ENCODE measurements at regions not wholly inside any gene's neighbourhood (a gene's known extent, or its start where the extent isn't known, plus 50 kb on each side); places are given as distances from the start of the nearest gene placed in this dataset.

GRCh38 chr15:59828263-59828662 lies 139.1 kb upstream of the BNIP2 start:
- DNase-seq = no peak
- intact Hi-C loops (cut with DNase I; ENCODE audit: low total_unique reads) = no loop called here
- WGBS, 5 donors = 59 to 64% (median 62%) methylated on average over 4 of the region's 4 CpGs
- H3K9me3 ChIP-seq = no peaks in the 10 kb centered on the region
- H3K4me3 ChIP-seq = no peak overlapping the region
- no peaks in the 10 kb centered on the region for H3K36me3 ChIP-seq
- H3K27me3 ChIP-seq = no peaks in the 10 kb centered on the region
- no peak overlapping the region for H3K27ac ChIP-seq
- TF ChIP-seq POLR2A (IDR thresholded peaks at IDR 0.05) (no peak), CTCF (IDR thresholded peaks at IDR 0.05) (no peak), POLR2AphosphoS5 (IDR thresholded peaks at IDR 0.05) (no peak), EP300 (IDR thresholded peaks at IDR 0.05) (no peak)
- no peaks in the 10 kb centered on the region for H3K4me1 ChIP-seq

DNA sequence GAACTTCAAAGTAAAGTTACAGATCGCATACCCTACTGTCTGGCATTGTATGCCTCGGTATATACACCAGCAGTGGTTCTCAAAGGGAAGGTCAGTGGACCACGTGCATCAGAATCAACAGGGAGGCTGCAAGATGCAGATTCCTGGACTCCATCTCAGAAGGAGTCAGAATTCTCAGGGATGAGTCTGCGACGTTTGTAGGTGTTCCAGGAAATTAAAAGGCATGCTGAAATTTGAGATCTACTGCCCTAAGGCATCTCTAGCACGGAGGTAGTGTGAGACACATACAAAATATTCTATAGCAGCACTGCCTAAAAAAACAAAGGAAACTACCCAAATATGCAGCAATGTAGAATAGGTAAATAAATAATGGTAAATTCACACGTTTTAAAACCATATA lies 136.8 kb upstream of the BNIP2 start:
- no peaks in the 10 kb centered on the region for H3K4me1 ChIP-seq
- H3K27me3 ChIP-seq = no peaks in the 10 kb centered on the region
- TF ChIP-seq CTCF (IDR thresholded peaks at IDR 0.05) (no peak), EP300 (IDR thresholded peaks at IDR 0.05) (no peak), POLR2A (IDR thresholded peaks at IDR 0.05) (no peak), POLR2AphosphoS5 (IDR thresholded peaks at IDR 0.05) (no peak)
- H3K4me3 ChIP-seq = no peak overlapping the region
- intact Hi-C loops (cut with DNase I; ENCODE audit: low total_unique reads) = no loop called here
- H3K27ac ChIP-seq = no peak overlapping the region
- H3K36me3 ChIP-seq = no peaks in the 10 kb centered on the region
- H3K9me3 ChIP-seq = no peaks in the 10 kb centered on the region
- DNase-seq = no peak
- WGBS, 5 donors = 55 to 64% (median 58%) methylated on average over 7 of the region's 7 CpGs

DNA sequence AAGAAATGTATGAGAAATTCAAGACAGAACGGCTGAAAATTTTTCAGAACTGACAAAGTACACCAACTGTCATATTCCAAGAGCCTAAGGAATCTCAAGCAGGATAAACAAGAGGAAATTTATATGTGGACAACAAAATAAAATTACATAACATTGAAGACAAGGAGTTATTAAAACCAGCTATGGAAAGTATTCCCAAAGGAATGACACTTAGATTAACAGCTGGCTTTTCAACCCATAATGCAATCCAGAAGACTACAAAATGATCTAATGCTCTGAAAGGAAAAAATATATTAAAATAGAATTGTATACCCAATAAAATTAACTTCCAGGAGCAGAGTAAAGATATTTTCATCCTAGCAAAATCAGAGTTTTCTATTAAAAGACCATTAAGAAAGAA lies 132.2 kb upstream of the BNIP2 start:
- 62 to 88% (median 83%) methylated on average over 1 of the region's 1 CpG for WGBS, 5 donors
- no peak for DNase-seq
- TF ChIP-seq EP300 (IDR thresholded peaks at IDR 0.05) = no peak
- TF ChIP-seq CTCF (IDR thresholded peaks at IDR 0.05) = no peak
- TF ChIP-seq POLR2A (IDR thresholded peaks at IDR 0.05) = no peak
- no peak for TF ChIP-seq POLR2AphosphoS5 (IDR thresholded peaks at IDR 0.05)
- Histone ChIP-seq H3K27ac (no peak overlapping the region), H3K36me3 (no peaks in the 10 kb centered on the region), H3K9me3 (no peaks in the 10 kb centered on the region), H3K27me3 (peaks cover 0 to 23% (median 8%) of the 10 kb centered on the region in 3 donors), H3K4me1 (no peaks in the 10 kb centered on the region), H3K4me3 (no peak overlapping the region)
- intact Hi-C loops (cut with DNase I; ENCODE audit: low total_unique reads) = no loop called here

DNA sequence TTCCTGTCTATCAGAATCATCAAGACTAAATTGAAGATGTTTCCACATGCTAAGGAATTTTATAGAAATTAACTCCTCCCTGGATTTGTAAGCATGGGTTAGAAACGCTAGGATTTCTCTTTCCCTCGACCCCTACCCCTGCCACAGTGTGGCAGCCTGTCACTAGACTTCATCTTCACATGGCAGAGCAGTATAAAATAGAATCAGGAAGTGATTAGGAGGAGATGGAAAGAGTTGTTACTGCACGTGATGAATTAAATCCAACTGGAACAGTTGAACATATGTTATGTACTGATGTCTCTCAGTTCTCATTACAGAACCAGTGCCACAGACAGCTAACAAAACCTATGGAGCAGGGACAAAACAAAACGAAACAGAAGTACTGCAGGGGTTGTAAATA lies 130.0 kb upstream of the BNIP2 start:
- no peak overlapping the region for H3K4me3 ChIP-seq
- 27 to 47% (median 33%) methylated on average over 4 of the region's 4 CpGs for WGBS, 5 donors
- no peak for DNase-seq
- no peak overlapping the region for H3K27ac ChIP-seq
- no peaks in the 10 kb centered on the region for H3K36me3 ChIP-seq
- TF ChIP-seq EP300 (IDR thresholded peaks at IDR 0.05) (no peak), POLR2A (IDR thresholded peaks at IDR 0.05) (no peak), POLR2AphosphoS5 (IDR thresholded peaks at IDR 0.05) (no peak), CTCF (IDR thresholded peaks at IDR 0.05) (no peak)
- no peaks in the 10 kb centered on the region for H3K4me1 ChIP-seq
- peaks cover 0 to 37% (median 15%) of the 10 kb centered on the region in 3 donors for H3K27me3 ChIP-seq
- H3K9me3 ChIP-seq = no peaks in the 10 kb centered on the region
- intact Hi-C loops (cut with DNase I; ENCODE audit: low total_unique reads) = no loop called here
